Erythroblast (primary cell): ENCODE measurements at regions not wholly inside any gene's neighbourhood (a gene's known extent, or its start where the extent isn't known, plus 50 kb on each side); places are given as distances from the start of the nearest gene placed in this dataset.

Source experiments
- GATA1 ChIP-seq: IDR thresholded peaks from 2 replicates; pipeline ENCODE4 v1.6.1; 2011; ENCODE audit warnings: low read depth, mild to moderate bottlenecking, control low read depth, low read length, moderate library complexity
- POLR2A ChIP-seq: IDR thresholded peaks from 2 replicates; pipeline ENCODE4 v1.6.1; 2011; ENCODE audit warnings: mild to moderate bottlenecking, low read length

GRCh38 chr9:81776390-81776789, 87.0 kb upstream of the TLE1 start:
- TF ChIP-seq POLR2A, result no peak
- no peak for TF ChIP-seq GATA1
